ENCODE measurements at regions not wholly inside any gene's neighbourhood (a gene's known extent, or its start where the extent isn't known, plus 50 kb on each side); places are given as distances from the start of the nearest gene placed in this dataset.

DNA sequence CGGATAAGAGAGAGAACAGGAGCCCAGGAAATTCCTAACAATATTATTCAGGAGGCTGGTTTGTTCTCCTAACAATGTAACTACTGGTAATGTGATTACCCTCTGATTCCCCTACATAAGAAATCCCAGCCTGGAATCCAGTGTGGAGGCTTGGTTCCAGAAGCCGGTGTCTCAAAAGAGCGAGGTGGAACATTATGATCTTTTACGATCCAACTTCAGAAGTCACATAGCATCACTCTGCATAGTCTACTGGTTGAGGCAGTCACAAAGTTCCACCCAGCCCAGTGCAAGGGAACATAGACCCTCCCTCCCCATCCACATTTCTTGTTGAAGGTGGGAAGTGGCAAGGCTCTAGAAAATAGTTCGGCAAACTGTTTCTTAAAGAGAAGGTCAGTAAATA, 81.6 kb upstream of the GALNT15 start:
- no peak overlapping the region for H3K4me3 ChIP-seq (ENCODE audit: low read depth, low read length)

DNA sequence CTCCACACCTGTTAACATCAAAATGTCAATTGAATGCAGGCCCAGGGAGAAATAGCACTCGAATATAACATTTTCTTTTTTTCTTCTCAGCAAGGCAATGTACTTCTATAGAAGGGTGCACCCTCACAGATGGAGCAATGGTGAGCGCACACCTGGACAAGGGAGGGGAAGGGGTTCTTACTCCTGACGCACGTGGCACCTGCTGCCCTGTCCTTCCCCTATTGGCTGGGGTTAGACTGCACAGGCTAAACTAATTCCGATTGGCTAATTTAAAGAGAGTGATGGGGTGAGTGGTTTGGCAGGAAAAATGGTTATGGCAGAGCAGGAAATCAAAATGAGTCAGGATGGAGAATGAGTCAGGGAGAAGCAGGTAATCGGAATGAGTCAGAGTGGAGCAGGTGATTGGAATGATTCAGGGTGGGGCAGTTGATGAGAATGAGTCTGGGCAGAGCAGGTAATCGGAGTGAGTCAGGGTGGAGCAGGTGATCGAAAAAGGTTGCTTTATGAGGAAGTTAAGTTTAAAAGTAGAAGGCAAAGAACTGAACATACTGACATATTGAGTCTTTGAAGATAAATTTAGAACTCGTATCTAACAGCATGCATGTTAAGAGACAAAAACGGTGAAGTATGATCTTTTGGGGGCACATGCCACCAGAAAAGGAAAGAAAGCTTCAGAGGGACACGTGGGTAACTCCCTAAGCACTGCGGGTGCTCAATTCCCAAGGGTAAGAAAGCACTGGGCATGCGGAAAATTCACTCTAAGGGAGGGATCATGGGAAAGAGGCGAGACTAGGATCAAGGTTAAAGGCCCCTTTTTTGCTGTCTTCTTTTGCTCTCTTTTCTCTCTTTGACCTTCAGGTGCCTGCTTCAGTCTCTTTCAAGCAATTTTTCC, 72.9 kb upstream of the GALNT15 start:
- H3K4me1 ChIP-seq (ENCODE audit: control insufficient read depth, insufficient read depth, low read length), result no peaks in the 10 kb centered on the region
- H3K27me3 ChIP-seq (ENCODE audit: control insufficient read depth, insufficient read depth, low read length), result no peaks in the 10 kb centered on the region
- H3K4me3 ChIP-seq (ENCODE audit: low read depth, low read length), result no peak overlapping the region
- H3K9ac ChIP-seq (ENCODE audit: low read depth, low read length), result no peak overlapping the region
- no peaks in the 10 kb centered on the region for H3K36me3 ChIP-seq (ENCODE audit: control insufficient read depth, insufficient read depth, low read length)
- no peaks in the 10 kb centered on the region for H3K9me3 ChIP-seq (ENCODE audit: control insufficient read depth, insufficient read depth, low read length)
- H3K27ac ChIP-seq (ENCODE audit: low read depth, low read length), result no peak overlapping the region

More for the DNA sequence above, 81.6 kb upstream of the GALNT15 start:
- no peak overlapping the region for H3K9ac ChIP-seq (ENCODE audit: low read depth, low read length)
- H3K27me3 ChIP-seq (ENCODE audit: control insufficient read depth, insufficient read depth, low read length), result no peaks in the 10 kb centered on the region
- H3K27ac ChIP-seq (ENCODE audit: low read depth, low read length), result no peak overlapping the region
- no peaks in the 10 kb centered on the region for H3K36me3 ChIP-seq (ENCODE audit: control insufficient read depth, insufficient read depth, low read length)
- no peaks in the 10 kb centered on the region for H3K4me1 ChIP-seq (ENCODE audit: control insufficient read depth, insufficient read depth, low read length)
- no peaks in the 10 kb centered on the region for H3K9me3 ChIP-seq (ENCODE audit: control insufficient read depth, insufficient read depth, low read length)

DNA sequence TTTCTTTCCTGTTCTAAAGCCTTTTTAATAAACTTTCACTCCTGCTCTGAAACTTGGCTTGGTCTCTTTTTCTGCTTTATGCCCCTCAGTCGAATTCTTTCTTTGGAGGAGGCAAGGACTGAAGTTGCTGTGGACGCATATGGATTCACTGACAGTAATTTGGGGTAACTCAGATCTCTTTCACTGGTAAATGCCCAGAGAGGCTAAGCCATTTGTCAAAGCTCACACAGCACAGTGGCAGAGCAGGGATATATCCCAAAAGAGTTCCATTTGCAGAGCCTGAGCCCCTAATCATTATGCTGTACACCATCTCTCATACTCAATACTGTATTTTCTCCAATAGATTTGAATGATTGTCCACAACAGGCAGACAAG, 72.3 kb upstream of the GALNT15 start:
- Histone ChIP-seq H3K27ac (ENCODE audit: low read depth, low read length) (no peak overlapping the region), H3K4me3 (ENCODE audit: low read depth, low read length) (no peak overlapping the region), H3K9ac (ENCODE audit: low read depth, low read length) (no peak overlapping the region), H3K27me3 (ENCODE audit: control insufficient read depth, insufficient read depth, low read length) (no peaks in the 10 kb centered on the region), H3K36me3 (ENCODE audit: control insufficient read depth, insufficient read depth, low read length) (no peaks in the 10 kb centered on the region), H3K4me1 (ENCODE audit: control insufficient read depth, insufficient read depth, low read length) (no peaks in the 10 kb centered on the region), H3K9me3 (ENCODE audit: control insufficient read depth, insufficient read depth, low read length) (no peaks in the 10 kb centered on the region)

DNA sequence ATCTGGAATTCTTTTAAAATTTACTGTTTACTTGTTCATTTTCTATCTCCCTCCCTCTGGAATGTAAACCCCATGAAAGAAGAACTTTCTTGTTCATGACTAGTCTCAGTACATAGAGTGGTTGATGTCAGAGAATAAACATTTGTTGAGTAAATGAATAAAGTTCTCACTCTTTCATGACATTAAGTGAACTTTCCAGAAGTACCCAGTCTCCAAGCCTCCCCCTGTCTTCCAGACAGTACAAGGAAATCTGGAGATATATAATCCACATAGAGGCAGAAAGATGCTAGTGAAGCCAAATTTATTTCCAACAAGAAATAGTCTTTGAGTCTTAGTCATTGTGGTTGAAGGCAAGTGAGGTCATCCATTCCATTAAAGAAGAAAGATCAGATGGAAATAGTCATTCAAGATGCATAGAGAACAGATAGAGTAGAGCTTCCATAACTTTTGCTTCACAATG, 71.5 kb upstream of the GALNT15 start:
- no peak overlapping the region for H3K4me3 ChIP-seq (ENCODE audit: low read depth, low read length)
- no peaks in the 10 kb centered on the region for H3K27me3 ChIP-seq (ENCODE audit: control insufficient read depth, insufficient read depth, low read length)
- no peaks in the 10 kb centered on the region for H3K36me3 ChIP-seq (ENCODE audit: control insufficient read depth, insufficient read depth, low read length)
- no peak overlapping the region for H3K9ac ChIP-seq (ENCODE audit: low read depth, low read length)
- H3K4me1 ChIP-seq (ENCODE audit: control insufficient read depth, insufficient read depth, low read length), result no peaks in the 10 kb centered on the region
- H3K27ac ChIP-seq (ENCODE audit: low read depth, low read length), result no peak overlapping the region
- no peaks in the 10 kb centered on the region for H3K9me3 ChIP-seq (ENCODE audit: control insufficient read depth, insufficient read depth, low read length)

DNA sequence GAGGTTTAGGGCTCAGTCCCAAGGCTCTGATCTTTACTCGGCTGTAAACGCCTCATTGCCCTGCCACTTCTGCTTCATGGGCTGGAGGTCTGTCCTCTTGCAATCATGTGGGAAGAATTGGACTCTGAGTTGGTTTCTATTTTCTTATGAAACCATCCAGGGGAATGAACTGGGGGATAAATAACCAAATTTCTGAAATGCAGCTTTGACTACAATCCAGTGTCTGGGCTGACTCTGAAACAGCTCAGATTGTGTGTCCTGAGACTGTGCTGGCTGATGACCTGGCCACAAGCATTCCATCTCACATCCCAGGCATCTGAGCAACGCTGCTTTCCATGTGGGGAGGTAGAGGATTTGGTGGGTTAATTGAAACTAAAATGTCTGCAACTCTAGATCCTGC, 71.0 kb upstream of the GALNT15 start:
- H3K36me3 ChIP-seq (ENCODE audit: control insufficient read depth, insufficient read depth, low read length), result no peaks in the 10 kb centered on the region
- H3K4me3 ChIP-seq (ENCODE audit: low read depth, low read length), result no peak overlapping the region
- H3K27ac ChIP-seq (ENCODE audit: low read depth, low read length), result no peak overlapping the region
- no peaks in the 10 kb centered on the region for H3K9me3 ChIP-seq (ENCODE audit: control insufficient read depth, insufficient read depth, low read length)
- no peaks in the 10 kb centered on the region for H3K27me3 ChIP-seq (ENCODE audit: control insufficient read depth, insufficient read depth, low read length)
- no peaks in the 10 kb centered on the region for H3K4me1 ChIP-seq (ENCODE audit: control insufficient read depth, insufficient read depth, low read length)
- no peak overlapping the region for H3K9ac ChIP-seq (ENCODE audit: low read depth, low read length)

DNA sequence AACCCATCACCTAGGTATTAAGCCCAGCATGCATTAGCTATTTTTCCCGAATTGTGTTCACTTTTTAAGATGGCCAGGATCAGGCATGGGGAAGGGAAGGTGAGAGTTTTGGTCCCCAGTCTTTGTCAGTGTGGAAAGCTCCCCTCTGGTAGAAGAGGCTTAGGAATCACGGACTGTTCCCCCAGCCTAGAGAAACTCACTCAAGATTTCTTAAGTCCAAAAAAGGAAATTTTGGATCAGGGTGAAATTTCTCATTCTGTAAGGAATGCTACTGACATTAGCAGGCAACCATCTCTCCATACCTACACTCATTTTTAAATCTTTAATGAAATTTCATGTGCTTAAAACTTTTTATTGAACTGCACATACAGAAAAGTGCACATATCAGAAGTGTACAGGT, 70.3 kb upstream of the GALNT15 start:
- no peaks in the 10 kb centered on the region for H3K27me3 ChIP-seq (ENCODE audit: control insufficient read depth, insufficient read depth, low read length)
- no peaks in the 10 kb centered on the region for H3K36me3 ChIP-seq (ENCODE audit: control insufficient read depth, insufficient read depth, low read length)
- no peak overlapping the region for H3K9ac ChIP-seq (ENCODE audit: low read depth, low read length)
- no peaks in the 10 kb centered on the region for H3K9me3 ChIP-seq (ENCODE audit: control insufficient read depth, insufficient read depth, low read length)
- H3K4me3 ChIP-seq (ENCODE audit: low read depth, low read length), result no peak overlapping the region
- H3K4me1 ChIP-seq (ENCODE audit: control insufficient read depth, insufficient read depth, low read length), result no peaks in the 10 kb centered on the region
- no peak overlapping the region for H3K27ac ChIP-seq (ENCODE audit: low read depth, low read length)

DNA sequence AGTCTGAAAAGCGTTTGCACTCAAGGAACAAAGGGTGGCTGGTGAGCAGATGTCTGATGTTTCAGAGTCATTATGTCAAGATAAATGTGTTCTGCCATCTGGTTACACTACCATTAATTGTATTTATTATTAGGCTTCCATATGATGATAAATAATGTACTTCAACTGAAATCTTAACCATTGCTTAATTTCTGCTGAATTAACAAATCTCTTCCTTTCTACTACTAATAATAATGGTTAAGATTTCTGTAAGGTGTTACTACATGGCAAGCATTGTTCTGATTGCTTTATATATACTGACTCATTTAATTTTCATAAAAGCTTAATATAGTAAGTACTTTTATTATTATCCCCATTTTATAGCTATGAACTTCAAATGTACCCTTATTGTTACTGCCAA, 68.4 kb upstream of the GALNT15 start:
- H3K9me3 ChIP-seq (ENCODE audit: control insufficient read depth, insufficient read depth, low read length), result no peaks in the 10 kb centered on the region
- H3K4me1 ChIP-seq (ENCODE audit: control insufficient read depth, insufficient read depth, low read length), result no peaks in the 10 kb centered on the region

DNA sequence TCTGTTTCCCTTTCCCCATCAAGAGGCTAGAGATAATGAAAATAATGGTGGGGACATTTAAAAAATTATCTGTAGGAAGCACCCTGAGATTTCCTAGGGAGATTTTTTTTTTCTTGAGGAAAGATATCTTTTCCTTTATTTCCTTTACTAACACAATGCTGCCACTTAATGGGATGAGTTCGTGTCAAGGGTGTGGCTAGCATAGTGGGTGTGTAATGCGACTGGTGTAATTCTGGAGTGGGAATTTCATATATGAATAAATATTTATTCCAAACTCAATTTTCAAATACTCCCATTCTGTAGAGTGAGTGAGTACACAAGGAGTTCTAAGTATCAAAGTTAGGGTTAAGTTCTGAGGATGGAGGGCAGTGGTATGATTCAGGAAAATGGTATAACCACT, 66.1 kb upstream of the GALNT15 start:
- H3K27ac ChIP-seq (ENCODE audit: low read depth, low read length), result no peak overlapping the region
- H3K9ac ChIP-seq (ENCODE audit: low read depth, low read length), result no peak overlapping the region
- no peaks in the 10 kb centered on the region for H3K4me1 ChIP-seq (ENCODE audit: control insufficient read depth, insufficient read depth, low read length)
- no peak overlapping the region for H3K4me3 ChIP-seq (ENCODE audit: low read depth, low read length)
- no peaks in the 10 kb centered on the region for H3K36me3 ChIP-seq (ENCODE audit: control insufficient read depth, insufficient read depth, low read length)
- peaks cover 4% of the 10 kb centered on the region; the same call in 1 of the 2 replicates for H3K9me3 ChIP-seq (ENCODE audit: control insufficient read depth, insufficient read depth, low read length)
- no peaks in the 10 kb centered on the region for H3K27me3 ChIP-seq (ENCODE audit: control insufficient read depth, insufficient read depth, low read length)

More for the DNA sequence above, 68.4 kb upstream of the GALNT15 start:
- Histone ChIP-seq H3K4me3 (ENCODE audit: low read depth, low read length) (no peak overlapping the region), H3K36me3 (ENCODE audit: control insufficient read depth, insufficient read depth, low read length) (no peaks in the 10 kb centered on the region), H3K27ac (ENCODE audit: low read depth, low read length) (no peak overlapping the region), H3K27me3 (ENCODE audit: control insufficient read depth, insufficient read depth, low read length) (no peaks in the 10 kb centered on the region), H3K9ac (ENCODE audit: low read depth, low read length) (no peak overlapping the region)

DNA sequence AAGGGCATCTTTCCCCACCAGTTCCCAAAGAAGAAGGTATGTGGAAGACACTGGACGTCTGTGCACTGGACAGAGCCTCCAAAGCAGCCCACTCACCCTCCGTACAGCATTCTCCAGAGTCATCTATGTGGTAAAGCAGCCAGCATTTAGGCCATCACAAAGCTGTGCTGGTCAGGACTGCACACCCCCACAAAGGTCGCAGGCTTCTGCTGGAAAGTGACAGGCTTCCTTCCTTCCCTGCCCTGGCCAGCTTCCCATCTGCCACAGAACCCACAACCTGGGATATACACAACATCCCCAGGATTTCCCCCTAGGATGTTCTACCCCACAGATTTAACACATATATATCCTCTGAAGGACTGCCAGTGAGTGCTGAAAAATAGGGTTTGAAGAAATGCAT, 64.6 kb upstream of the GALNT15 start:
- Histone ChIP-seq H3K4me3 (ENCODE audit: low read depth, low read length) (no peak overlapping the region), H3K27me3 (ENCODE audit: control insufficient read depth, insufficient read depth, low read length) (no peaks in the 10 kb centered on the region), H3K9ac (ENCODE audit: low read depth, low read length) (no peak overlapping the region), H3K4me1 (ENCODE audit: control insufficient read depth, insufficient read depth, low read length) (no peaks in the 10 kb centered on the region), H3K36me3 (ENCODE audit: control insufficient read depth, insufficient read depth, low read length) (no peaks in the 10 kb centered on the region), H3K9me3 (ENCODE audit: control insufficient read depth, insufficient read depth, low read length) (peaks cover 4% of the 10 kb centered on the region; the same call in 1 of the 2 replicates), H3K27ac (ENCODE audit: low read depth, low read length) (no peak overlapping the region)

DNA sequence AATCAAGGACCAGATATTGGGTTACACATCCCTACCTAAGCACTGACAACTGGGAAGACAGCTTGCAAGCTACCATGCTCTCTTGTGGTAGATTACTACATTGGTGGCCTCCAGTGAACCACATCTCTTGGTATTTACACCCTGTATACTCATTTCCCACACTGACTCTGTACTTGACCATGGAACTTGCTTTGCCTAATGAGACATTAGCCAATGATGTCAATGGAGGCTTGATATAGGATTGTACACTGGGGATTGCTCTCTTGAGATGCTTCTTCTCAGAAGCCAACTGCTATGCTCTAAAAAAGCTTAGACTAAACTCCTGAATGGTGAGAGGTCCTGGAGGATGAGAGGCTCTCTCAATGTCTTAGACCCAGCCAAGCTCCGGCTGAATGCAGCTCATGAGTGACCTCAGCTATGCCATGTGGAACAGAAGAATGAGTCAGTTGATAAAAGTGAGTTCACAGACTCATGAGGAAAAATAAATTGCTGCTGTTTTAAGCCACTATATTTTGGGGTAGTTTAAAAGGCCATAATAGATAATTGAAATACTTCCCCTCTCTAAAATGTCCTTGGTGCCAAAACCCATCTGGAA, 61.5 kb upstream of the GALNT15 start:
- no peak overlapping the region for H3K4me3 ChIP-seq (ENCODE audit: low read depth, low read length)

DNA sequence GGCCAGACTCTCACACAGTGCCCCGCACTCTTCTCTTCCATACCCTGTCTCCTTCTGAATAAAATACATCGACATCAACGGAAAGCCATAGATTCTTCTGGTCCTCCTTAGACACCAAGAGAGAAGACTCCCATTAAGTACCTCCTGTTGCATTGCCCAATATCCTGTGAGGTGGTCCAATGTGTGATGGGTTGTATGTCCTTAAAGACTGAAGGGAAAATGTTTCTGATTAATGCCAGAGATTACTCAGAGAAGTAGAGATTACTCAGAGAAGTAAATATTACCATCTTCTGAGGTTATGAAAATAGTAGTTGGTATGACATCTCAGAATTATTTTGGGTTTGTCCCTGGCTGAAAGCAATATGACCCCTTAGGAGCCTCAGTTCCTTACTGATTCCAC, 60.8 kb upstream of the GALNT15 start:
- H3K36me3 ChIP-seq (ENCODE audit: control insufficient read depth, insufficient read depth, low read length), result no peaks in the 10 kb centered on the region
- H3K9me3 ChIP-seq (ENCODE audit: control insufficient read depth, insufficient read depth, low read length), result peaks cover 4% of the 10 kb centered on the region; the same call in 1 of the 2 replicates
- no peak overlapping the region for H3K4me3 ChIP-seq (ENCODE audit: low read depth, low read length)
- H3K9ac ChIP-seq (ENCODE audit: low read depth, low read length), result no peak overlapping the region
- H3K4me1 ChIP-seq (ENCODE audit: control insufficient read depth, insufficient read depth, low read length), result no peaks in the 10 kb centered on the region
- no peaks in the 10 kb centered on the region for H3K27me3 ChIP-seq (ENCODE audit: control insufficient read depth, insufficient read depth, low read length)
- no peak overlapping the region for H3K27ac ChIP-seq (ENCODE audit: low read depth, low read length)

More for the DNA sequence above, 61.5 kb upstream of the GALNT15 start:
- Histone ChIP-seq H3K36me3 (ENCODE audit: control insufficient read depth, insufficient read depth, low read length) (no peaks in the 10 kb centered on the region), H3K27ac (ENCODE audit: low read depth, low read length) (no peak overlapping the region), H3K9me3 (ENCODE audit: control insufficient read depth, insufficient read depth, low read length) (peaks cover 4% of the 10 kb centered on the region; the same call in 1 of the 2 replicates), H3K4me1 (ENCODE audit: control insufficient read depth, insufficient read depth, low read length) (no peaks in the 10 kb centered on the region), H3K27me3 (ENCODE audit: control insufficient read depth, insufficient read depth, low read length) (no peaks in the 10 kb centered on the region), H3K9ac (ENCODE audit: low read depth, low read length) (no peak overlapping the region)

All from HUES48 (cell line).